ENCODE measurements at regions not wholly inside any gene's neighbourhood (a gene's known extent, or its start where the extent isn't known, plus 50 kb on each side); places are given as distances from the start of the nearest gene placed in this dataset.

DNA sequence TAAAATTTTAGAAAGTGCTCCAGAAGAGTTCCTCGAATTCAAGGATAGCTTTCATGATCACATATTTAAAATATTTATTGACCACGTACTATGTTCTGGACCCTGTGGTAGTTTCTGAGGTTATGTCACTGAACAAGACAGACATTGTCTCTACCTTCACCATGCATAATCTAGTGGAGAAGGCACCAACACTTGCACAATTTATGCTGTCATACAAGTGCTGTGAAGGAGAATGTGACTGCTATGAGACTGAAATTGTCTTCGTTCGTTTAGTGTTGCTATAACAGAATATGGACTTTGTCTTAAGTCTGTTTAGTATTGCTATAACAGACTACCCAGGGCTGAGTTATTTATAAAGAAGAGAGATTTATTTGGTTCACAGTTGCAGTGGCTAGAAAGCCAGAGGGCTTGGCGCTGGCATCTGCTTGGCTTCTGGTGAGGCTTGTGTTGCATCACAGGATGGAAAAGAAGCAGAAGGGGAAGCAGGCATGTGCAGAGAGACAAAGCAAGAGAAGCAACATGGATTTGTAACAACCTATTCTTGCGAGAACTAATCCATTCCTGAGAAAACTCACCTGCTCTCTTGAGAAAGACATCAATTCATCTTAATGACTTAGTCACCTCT is 50.0 kb upstream of the RFX8 start:
- Mint-ChIP-seq H3K4me3 (ENCODE audit: unreplicated experiment) (no peak overlapping the region), H3K36me3 (ENCODE audit: unreplicated experiment) (no peaks in the 10 kb centered on the region), H3K27me3 (ENCODE audit: unreplicated experiment) (peaks cover 15% of the 10 kb centered on the region), H3K27ac (ENCODE audit: unreplicated experiment) (no peak overlapping the region), H3K4me1 (ENCODE audit: unreplicated experiment) (peaks cover 3% of the 10 kb centered on the region), H3K9me3 (ENCODE audit: unreplicated experiment) (peaks cover 8% of the 10 kb centered on the region)
- TF ChIP-seq, protein P1, sequence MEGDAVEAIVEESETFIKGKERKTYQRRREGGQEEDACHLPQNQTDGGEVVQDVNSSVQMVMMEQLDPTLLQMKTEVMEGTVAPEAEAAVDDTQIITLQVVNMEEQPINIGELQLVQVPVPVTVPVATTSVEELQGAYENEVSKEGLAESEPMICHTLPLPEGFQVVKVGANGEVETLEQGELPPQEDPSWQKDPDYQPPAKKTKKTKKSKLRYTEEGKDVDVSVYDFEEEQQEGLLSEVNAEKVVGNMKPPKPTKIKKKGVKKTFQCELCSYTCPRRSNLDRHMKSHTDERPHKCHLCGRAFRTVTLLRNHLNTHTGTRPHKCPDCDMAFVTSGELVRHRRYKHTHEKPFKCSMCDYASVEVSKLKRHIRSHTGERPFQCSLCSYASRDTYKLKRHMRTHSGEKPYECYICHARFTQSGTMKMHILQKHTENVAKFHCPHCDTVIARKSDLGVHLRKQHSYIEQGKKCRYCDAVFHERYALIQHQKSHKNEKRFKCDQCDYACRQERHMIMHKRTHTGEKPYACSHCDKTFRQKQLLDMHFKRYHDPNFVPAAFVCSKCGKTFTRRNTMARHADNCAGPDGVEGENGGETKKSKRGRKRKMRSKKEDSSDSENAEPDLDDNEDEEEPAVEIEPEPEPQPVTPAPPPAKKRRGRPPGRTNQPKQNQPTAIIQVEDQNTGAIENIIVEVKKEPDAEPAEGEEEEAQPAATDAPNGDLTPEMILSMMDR (IDR thresholded peaks at IDR 0.05): no peak
- no peak for DNase-seq (ENCODE audit: extremely low spot score, unreplicated experiment)
